OCI-LY7 (cell line): ENCODE measurements at regions not wholly inside any gene's neighbourhood (a gene's known extent, or its start where the extent isn't known, plus 50 kb on each side); places are given as distances from the start of the nearest gene placed in this dataset.

Experiments used
- BruUV-seq: library from RNA; stranded (reverse); fragments of 400-500 nt; replicated peaks from 2 replicates; lab custom pipeline; 2021; lab: Mats Ljungman, UMichigan
- CTCF ChIA-PET: fragments of 300-600 bp; sonication (Branson Sonifier 250); formaldehyde crosslinking; loops from one replicate; lab custom pipeline; 2022; ENCODE audit warnings: antibody characterized with exemption; ENCODE audit not compliant: unreplicated experiment; lab: Charles Lee
- POLR2A ChIA-PET: fragments of 300-600 bp; sonication (Branson Sonifier 250); formaldehyde crosslinking; loops from one replicate; lab custom pipeline; 2022; ENCODE audit warnings: antibody characterized with exemption; lab: Charles Lee
- DNase-seq: peaks from one replicate; pipeline ENCODE4 v3.0.0-alpha.2; 2015; ENCODE audit warnings: low spot score
- H2AFZ ChIP-seq: fragments of 200-600 bp; sonication (generic), shearing (Covaris generic); 2 replicates; pipeline ENCODE4 v1.6.1; 2014; ENCODE audit warnings: mild to moderate bottlenecking, antibody characterized with exemption, low read length, moderate library complexity
- H3K27ac ChIP-seq: fragments of 200-600 bp; sonication (generic); 2 replicates; pipeline ENCODE4 v1.5.1; 2014; ENCODE audit warnings: mixed run types, low read depth, mild to moderate bottlenecking, moderate library complexity, low read length, inconsistent platforms; ENCODE audit not compliant: poor library complexity, severe bottlenecking
- H3K36me3 ChIP-seq: fragments of 200-600 bp; sonication (generic); 2 replicates; pipeline ENCODE4 v1.6.1; 2014; ENCODE audit warnings: mild to moderate bottlenecking, antibody characterized with exemption, low read length, moderate library complexity, mixed read lengths; ENCODE audit not compliant: insufficient read depth
- H3K4me1 ChIP-seq: fragments of 200-600 bp; sonication (generic); 2 replicates; pipeline ENCODE4 v1.5.1; 2014; ENCODE audit warnings: mild to moderate bottlenecking, low read length; ENCODE audit not compliant: insufficient read depth, poor library complexity, severe bottlenecking
- H3K4me2 ChIP-seq: fragments of 200-600 bp; sonication (generic); 2 replicates; pipeline ENCODE4 v1.6.1; 2014; ENCODE audit warnings: mild to moderate bottlenecking, low read length
- H3K4me3 ChIP-seq: fragments of 200-600 bp; sonication (generic); 2 replicates; pipeline ENCODE4 v1.5.1; 2014; ENCODE audit warnings: mild to moderate bottlenecking, low read depth, low read length; ENCODE audit not compliant: poor library complexity, severe bottlenecking
- H3K79me2 ChIP-seq: fragments of 200-600 bp; sonication (generic); 2 replicates; pipeline ENCODE4 v1.6.1; 2016; ENCODE audit warnings: low read depth, mild to moderate bottlenecking, low read length, moderate library complexity, mixed read lengths; ENCODE audit not compliant: insufficient read depth
- H3K9me2 ChIP-seq: fragments of 200-600 bp; sonication (generic); 2 replicates; pipeline ENCODE4 v1.6.1; 2016; ENCODE audit warnings: mild to moderate bottlenecking, low read length, mixed read lengths; ENCODE audit not compliant: insufficient read depth
- H3K9me3 ChIP-seq: fragments of 200-600 bp; sonication (generic); 2 replicates; pipeline ENCODE4 v1.6.1; 2014; ENCODE audit warnings: mild to moderate bottlenecking, mixed run types, low read length, mixed read lengths
- H4K20me1 ChIP-seq: fragments of 200-600 bp; sonication (generic); 2 replicates; pipeline ENCODE4 v1.6.1; 2014; ENCODE audit warnings: mild to moderate bottlenecking, antibody characterized with exemption, low read length, moderate library complexity, mixed read lengths; ENCODE audit not compliant: insufficient read depth
- EZH2phosphoT487 ChIP-seq: fragments of 200-600 bp; sonication (generic); IDR thresholded peaks from 2 replicates; pipeline ENCODE4 v1.6.1; 2018; ENCODE audit warnings: low read depth, borderline replicate concordance, mild to moderate bottlenecking, mixed run types, antibody characterized with exemption, low read length, moderate library complexity, mixed read lengths
- intact Hi-C: fragments of 100-400 bp; cut with micrococcal nuclease; formaldehyde crosslinking; loops from one replicate; pipeline ENCODE4 v1.10.0; 2022; ENCODE audit not compliant: unreplicated experiment
- TF ChIP-seq, protein P1 (sequence below): fragments of 200-600 bp; sonication (generic); conservative IDR thresholded peaks from 2 replicates; pipeline ENCODE4 v1.5.1; 2014; ENCODE audit warnings: mild to moderate bottlenecking, antibody characterized with exemption, low read length, moderate library complexity, mixed read lengths

DNA sequence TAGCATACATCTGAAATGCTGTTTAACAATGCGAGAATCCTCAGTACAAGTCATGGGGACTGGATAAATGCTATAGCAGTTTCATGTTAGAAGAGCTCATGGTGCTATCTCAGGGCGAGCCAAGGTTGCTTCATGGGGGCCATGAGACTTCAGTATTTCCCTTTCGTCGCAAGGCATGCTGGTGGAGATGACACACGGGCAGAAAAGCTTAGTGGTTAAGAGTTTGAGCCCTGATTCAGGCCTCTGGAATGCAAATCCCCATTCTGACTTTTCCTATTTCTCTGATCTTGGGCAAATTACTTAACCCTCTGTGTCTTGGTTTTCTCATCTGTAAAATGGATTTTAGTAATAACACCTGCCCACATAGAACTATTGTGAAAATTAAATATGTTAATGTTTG lies 57.4 kb upstream of the EPHA4 start:
- DNase-seq, result no peak
- Histone ChIP-seq H3K9me2 (no peaks in the 10 kb centered on the region), H3K36me3 (no peaks in the 10 kb centered on the region), H3K27ac (no peak overlapping the region), H3K4me3 (no peak overlapping the region), H4K20me1 (no peaks in the 10 kb centered on the region), H3K4me2 (no peak overlapping the region), H3K79me2 (no peaks in the 10 kb centered on the region), H3K9me3 (no peaks in the 10 kb centered on the region), H2AFZ (no peak overlapping the region), H3K4me1 (no peaks in the 10 kb centered on the region)
- CTCF ChIA-PET, result no interaction called here
- TF ChIP-seq, protein P1, sequence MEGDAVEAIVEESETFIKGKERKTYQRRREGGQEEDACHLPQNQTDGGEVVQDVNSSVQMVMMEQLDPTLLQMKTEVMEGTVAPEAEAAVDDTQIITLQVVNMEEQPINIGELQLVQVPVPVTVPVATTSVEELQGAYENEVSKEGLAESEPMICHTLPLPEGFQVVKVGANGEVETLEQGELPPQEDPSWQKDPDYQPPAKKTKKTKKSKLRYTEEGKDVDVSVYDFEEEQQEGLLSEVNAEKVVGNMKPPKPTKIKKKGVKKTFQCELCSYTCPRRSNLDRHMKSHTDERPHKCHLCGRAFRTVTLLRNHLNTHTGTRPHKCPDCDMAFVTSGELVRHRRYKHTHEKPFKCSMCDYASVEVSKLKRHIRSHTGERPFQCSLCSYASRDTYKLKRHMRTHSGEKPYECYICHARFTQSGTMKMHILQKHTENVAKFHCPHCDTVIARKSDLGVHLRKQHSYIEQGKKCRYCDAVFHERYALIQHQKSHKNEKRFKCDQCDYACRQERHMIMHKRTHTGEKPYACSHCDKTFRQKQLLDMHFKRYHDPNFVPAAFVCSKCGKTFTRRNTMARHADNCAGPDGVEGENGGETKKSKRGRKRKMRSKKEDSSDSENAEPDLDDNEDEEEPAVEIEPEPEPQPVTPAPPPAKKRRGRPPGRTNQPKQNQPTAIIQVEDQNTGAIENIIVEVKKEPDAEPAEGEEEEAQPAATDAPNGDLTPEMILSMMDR, result no peak
- TF ChIP-seq EZH2phosphoT487, result no peak
- intact Hi-C loops, result no loop called here
- POLR2A ChIA-PET, result interaction anchor here (0.6 kb wide), 1 partner anchor 839 kb away, joined by 4 read pairs; no protein-coding TSS in a partner anchor
- no TSS peak for BruUV-seq

DNA sequence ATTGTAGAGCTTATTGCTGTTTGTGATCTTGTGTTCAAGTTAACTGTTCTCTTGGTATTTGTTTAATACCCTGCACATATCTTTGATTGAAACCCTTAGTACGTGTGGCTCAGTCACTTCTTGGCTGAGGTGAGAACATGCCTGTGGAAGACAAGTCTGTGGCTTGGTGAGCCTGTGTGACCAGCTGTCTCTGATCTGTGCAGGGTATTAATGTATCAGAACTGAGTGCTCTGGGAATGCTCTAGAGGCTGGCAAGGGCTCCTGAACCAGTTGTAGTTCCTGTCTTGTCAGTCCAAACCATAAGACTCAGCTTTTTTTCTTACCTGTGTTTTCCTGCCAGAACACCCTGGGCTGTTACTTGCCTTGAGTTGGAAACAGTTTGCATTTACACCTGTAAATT lies 52.4 kb upstream of the EPHA4 start:
- Histone ChIP-seq H3K36me3 (no peaks in the 10 kb centered on the region), H3K27ac (no peak overlapping the region), H3K4me1 (no peaks in the 10 kb centered on the region), H3K9me3 (no peaks in the 10 kb centered on the region), H3K79me2 (no peaks in the 10 kb centered on the region), H4K20me1 (no peaks in the 10 kb centered on the region), H3K4me2 (no peak overlapping the region), H2AFZ (no peak overlapping the region), H3K4me3 (no peak overlapping the region), H3K9me2 (no peaks in the 10 kb centered on the region)
- intact Hi-C loops, result no loop called here
- no TSS peak for BruUV-seq
- CTCF ChIA-PET, result no interaction called here
- DNase-seq, result no peak
- POLR2A ChIA-PET, result interaction anchor here (0.7 kb wide), 1 partner anchor 918 kb away, joined by 3 read pairs; no protein-coding TSS in a partner anchor
- no peak for TF ChIP-seq EZH2phosphoT487
- TF ChIP-seq, protein P1, result no peak
